ENCODE measurements at regions not wholly inside any gene's neighbourhood (a gene's known extent, or its start where the extent isn't known, plus 50 kb on each side); places are given as distances from the start of the nearest gene placed in this dataset.

- no peak overlapping the region for H3K4me2 ChIP-seq (ENCODE audit: unreplicated experiment)
- no peaks in the 10 kb centered on the region for H4K20me1 ChIP-seq (ENCODE audit: insufficient read depth)
- H3K4me1 ChIP-seq (ENCODE audit: insufficient read depth), result no peaks in the 10 kb centered on the region
- no peak overlapping the region for H3K9ac ChIP-seq
- H3K9me2 ChIP-seq (ENCODE audit: insufficient read depth), result no peaks in the 10 kb centered on the region
- no peak overlapping the region for H2AFZ ChIP-seq
- H3K79me2 ChIP-seq (ENCODE audit: insufficient read depth), result no peaks in the 10 kb centered on the region
- TF ChIP-seq EZH2phosphoT487 (IDR thresholded peaks at IDR 0.05; ENCODE audit: insufficient read depth, low read depth) (no peak), EZH2 (IDR thresholded peaks at IDR 0.05; ENCODE audit: insufficient read depth, poor library complexity, severe bottlenecking) (no peak)
- 20 to 25% methylated on average over 7 of the region's 7 CpGs for WGBS, 2 experiments (ENCODE audit: low coverage in 1 of 2, low lambda C conversion rate in 2 of 2, missing lambda C conversion rate in 2 of 2)
- no peak overlapping the region for H3K4me3 ChIP-seq
- H3K9me3 ChIP-seq (ENCODE audit: low read depth), result no peaks in the 10 kb centered on the region
- H3K27ac ChIP-seq, result no peak overlapping the region
- H3K27me3 ChIP-seq (replicated peaks; ENCODE audit: insufficient read depth), result no peaks in the 10 kb centered on the region
- no peaks in the 10 kb centered on the region for H3K36me3 ChIP-seq (ENCODE audit: low read depth)
- H3F3A ChIP-seq (ENCODE audit: insufficient read depth), result no peaks in the 10 kb centered on the region
- DNase-seq, result no peak
- in situ Hi-C loops (cut with MboI), result no loop called here
These were observed 198.1 kb upstream of the NPY2R start for GRCh38 chr4:155010376-155010775.

GRCh38 chr4:155011163-155011780 lies 197.2 kb upstream of the NPY2R start:
- H3K27ac ChIP-seq, result no peak overlapping the region
- H3K36me3 ChIP-seq (ENCODE audit: low read depth), result no peaks in the 10 kb centered on the region
- no peak overlapping the region for H3K9ac ChIP-seq
- H3F3A ChIP-seq (ENCODE audit: insufficient read depth), result no peaks in the 10 kb centered on the region
- no peak for DNase-seq
- in situ Hi-C loops (cut with MboI), result no loop called here
- H3K27me3 ChIP-seq (replicated peaks; ENCODE audit: insufficient read depth), result no peaks in the 10 kb centered on the region
- H3K4me1 ChIP-seq (ENCODE audit: insufficient read depth), result no peaks in the 10 kb centered on the region
- 2 to 9% methylated on average over 4 of the region's 4 CpGs for WGBS, 2 experiments (ENCODE audit: low coverage in 1 of 2, low lambda C conversion rate in 2 of 2, missing lambda C conversion rate in 2 of 2)
- no peaks in the 10 kb centered on the region for H4K20me1 ChIP-seq (ENCODE audit: insufficient read depth)
- H3K9me2 ChIP-seq (ENCODE audit: insufficient read depth), result no peaks in the 10 kb centered on the region
- H2AFZ ChIP-seq, result no peak overlapping the region
- TF ChIP-seq EZH2phosphoT487 (IDR thresholded peaks at IDR 0.05; ENCODE audit: insufficient read depth, low read depth), result no peak
- no peak for TF ChIP-seq EZH2 (IDR thresholded peaks at IDR 0.05; ENCODE audit: insufficient read depth, poor library complexity, severe bottlenecking)
- no peak overlapping the region for H3K4me3 ChIP-seq
- H3K79me2 ChIP-seq (ENCODE audit: insufficient read depth), result no peaks in the 10 kb centered on the region
- no peak overlapping the region for H3K4me2 ChIP-seq (ENCODE audit: unreplicated experiment)
- H3K9me3 ChIP-seq (ENCODE audit: low read depth), result no peaks in the 10 kb centered on the region

- in situ Hi-C loops (cut with MboI), result no loop called here
- Histone ChIP-seq H3K9me3 (ENCODE audit: low read depth) (no peaks in the 10 kb centered on the region), H3K4me2 (ENCODE audit: unreplicated experiment) (no peak overlapping the region), H3K4me3 (no peak overlapping the region), H3F3A (ENCODE audit: insufficient read depth) (no peaks in the 10 kb centered on the region), H3K36me3 (ENCODE audit: low read depth) (no peaks in the 10 kb centered on the region), H4K20me1 (ENCODE audit: insufficient read depth) (no peaks in the 10 kb centered on the region), H3K79me2 (ENCODE audit: insufficient read depth) (no peaks in the 10 kb centered on the region), H3K27me3 (replicated peaks; ENCODE audit: insufficient read depth) (no peaks in the 10 kb centered on the region), H3K9ac (no peak overlapping the region), H3K27ac (no peak overlapping the region), H3K9me2 (ENCODE audit: insufficient read depth) (no peaks in the 10 kb centered on the region), H3K4me1 (ENCODE audit: insufficient read depth) (no peaks in the 10 kb centered on the region), H2AFZ (no peak overlapping the region)
- TF ChIP-seq EZH2 (IDR thresholded peaks at IDR 0.05; ENCODE audit: insufficient read depth, poor library complexity, severe bottlenecking) (no peak), EZH2phosphoT487 (IDR thresholded peaks at IDR 0.05; ENCODE audit: insufficient read depth, low read depth) (no peak)
- WGBS, 2 experiments (ENCODE audit: low coverage in 1 of 2, low lambda C conversion rate in 2 of 2, missing lambda C conversion rate in 2 of 2), result 3 to 13% methylated on average over 1 of the region's 1 CpG
- no peak for DNase-seq
These were observed 196.0 kb upstream of the NPY2R start for GRCh38 chr4:155012469-155012868.

- no peak for DNase-seq
These were observed 191.0 kb upstream of the NPY2R start for GRCh38 chr4:155017426-155017825.

More at GRCh38 chr4:155017426-155017825, 191.0 kb upstream of the NPY2R start:
- no peaks in the 10 kb centered on the region for H3K27me3 ChIP-seq (replicated peaks; ENCODE audit: insufficient read depth)
- H3K9me3 ChIP-seq (ENCODE audit: low read depth), result no peaks in the 10 kb centered on the region
- H3K4me2 ChIP-seq (ENCODE audit: unreplicated experiment), result no peak overlapping the region
- H3K9ac ChIP-seq, result no peak overlapping the region
- no peaks in the 10 kb centered on the region for H4K20me1 ChIP-seq (ENCODE audit: insufficient read depth)
- H3K79me2 ChIP-seq (ENCODE audit: insufficient read depth), result no peaks in the 10 kb centered on the region
- no peaks in the 10 kb centered on the region for H3F3A ChIP-seq (ENCODE audit: insufficient read depth)
- TF ChIP-seq EZH2phosphoT487 (IDR thresholded peaks at IDR 0.05; ENCODE audit: insufficient read depth, low read depth), result no peak
- TF ChIP-seq EZH2 (IDR thresholded peaks at IDR 0.05; ENCODE audit: insufficient read depth, poor library complexity, severe bottlenecking), result no peak
- H3K27ac ChIP-seq, result no peak overlapping the region
- H3K4me3 ChIP-seq, result no peak overlapping the region
- no peaks in the 10 kb centered on the region for H3K36me3 ChIP-seq (ENCODE audit: low read depth)
- no peaks in the 10 kb centered on the region for H3K4me1 ChIP-seq (ENCODE audit: insufficient read depth)
- H2AFZ ChIP-seq, result no peak overlapping the region
- H3K9me2 ChIP-seq (ENCODE audit: insufficient read depth), result no peaks in the 10 kb centered on the region
- in situ Hi-C loops (cut with MboI), result no loop called here
